Esophagus muscularis mucosa (tissue), 3 donors: ENCODE measurements at regions not wholly inside any gene's neighbourhood (a gene's known extent, or its start where the extent isn't known, plus 50 kb on each side); places are given as distances from the start of the nearest gene placed in this dataset.
"Not testable (repeated sequence)": the region's sequence is repeated elsewhere in the genome, so short reads cannot be mapped to it uniquely, and the experiment has no call there.

Experiments
- CTCF ChIP-seq, 3 experiments: fragments of 200-600 bp in 2 of 3; fragments of 450-650 bp in 1 of 3; sonication (generic) in 2 of 3; IDR thresholded peaks; one replicate each; pipeline ENCODE4 v1.5.1; 2017 to 2019; ENCODE audit warnings: antibody characterized with exemption in 3 of 3, mild to moderate bottlenecking in 2 of 3, moderate library complexity in 1 of 3
- EP300 ChIP-seq: sonication (generic); formaldehyde crosslinking; IDR thresholded peaks from one replicate; pipeline ENCODE4 v1.6.1; 2017; ENCODE audit warnings: antibody characterized with exemption

- not testable (repeated sequence) for TF ChIP-seq CTCF (IDR thresholded peaks at IDR 0.05); EP300
Measured at GRCh38 chr4:4115381-4115780, 111.3 kb downstream of the OTOP1 start.
